NB4 (cell line): ENCODE measurements at regions not wholly inside any gene's neighbourhood (a gene's known extent, or its start where the extent isn't known, plus 50 kb on each side); places are given as distances from the start of the nearest gene placed in this dataset.
"Not testable (repeated sequence)": the region's sequence is repeated elsewhere in the genome, so short reads cannot be mapped to it uniquely, and the experiment has no call there.

Experiments used
- POLR2A ChIP-seq: IDR thresholded peaks from 2 replicates; pipeline ENCODE4 v1.6.1; 2011; ENCODE audit warnings: mild to moderate bottlenecking; ENCODE audit not compliant: insufficient read length; ENCODE audit errors: extremely low read depth
- TF ChIP-seq, protein P1 (sequence below): IDR thresholded peaks from one replicate; pipeline ENCODE4 v1.5.1; 2012; ENCODE audit warnings: low read depth, low read length

DNA sequence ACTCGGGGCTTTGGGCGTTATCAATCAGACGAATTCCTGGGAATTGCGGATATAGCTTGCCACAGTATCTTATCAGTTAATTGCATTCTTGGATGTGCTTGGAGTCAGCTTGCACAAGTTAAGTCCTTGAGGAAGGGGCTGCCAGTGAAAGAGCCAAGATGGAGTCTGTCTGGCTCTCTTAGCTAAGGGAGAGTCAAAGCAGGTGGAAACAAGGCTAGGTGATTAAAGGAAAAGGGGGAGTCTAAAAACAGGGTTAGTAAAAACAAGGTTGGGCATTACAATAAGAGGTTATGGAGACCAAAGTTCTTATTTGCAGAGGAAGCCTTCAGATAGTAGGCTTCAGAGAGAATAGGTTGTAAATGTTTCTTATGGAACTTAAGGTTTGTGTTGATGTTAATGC is 149.2 kb downstream of the RRAGB start:
- TF ChIP-seq, protein P1, sequence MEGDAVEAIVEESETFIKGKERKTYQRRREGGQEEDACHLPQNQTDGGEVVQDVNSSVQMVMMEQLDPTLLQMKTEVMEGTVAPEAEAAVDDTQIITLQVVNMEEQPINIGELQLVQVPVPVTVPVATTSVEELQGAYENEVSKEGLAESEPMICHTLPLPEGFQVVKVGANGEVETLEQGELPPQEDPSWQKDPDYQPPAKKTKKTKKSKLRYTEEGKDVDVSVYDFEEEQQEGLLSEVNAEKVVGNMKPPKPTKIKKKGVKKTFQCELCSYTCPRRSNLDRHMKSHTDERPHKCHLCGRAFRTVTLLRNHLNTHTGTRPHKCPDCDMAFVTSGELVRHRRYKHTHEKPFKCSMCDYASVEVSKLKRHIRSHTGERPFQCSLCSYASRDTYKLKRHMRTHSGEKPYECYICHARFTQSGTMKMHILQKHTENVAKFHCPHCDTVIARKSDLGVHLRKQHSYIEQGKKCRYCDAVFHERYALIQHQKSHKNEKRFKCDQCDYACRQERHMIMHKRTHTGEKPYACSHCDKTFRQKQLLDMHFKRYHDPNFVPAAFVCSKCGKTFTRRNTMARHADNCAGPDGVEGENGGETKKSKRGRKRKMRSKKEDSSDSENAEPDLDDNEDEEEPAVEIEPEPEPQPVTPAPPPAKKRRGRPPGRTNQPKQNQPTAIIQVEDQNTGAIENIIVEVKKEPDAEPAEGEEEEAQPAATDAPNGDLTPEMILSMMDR = not testable (repeated sequence)
- not testable (repeated sequence) for TF ChIP-seq POLR2A
